PC-9 (cell line): ENCODE measurements at regions not wholly inside any gene's neighbourhood (a gene's known extent, or its start where the extent isn't known, plus 50 kb on each side); places are given as distances from the start of the nearest gene placed in this dataset.

Source experiments
- CTCF ChIP-seq: fragments of 200-600 bp; sonication (generic); conservative IDR thresholded peaks from 2 replicates; pipeline ENCODE4 v1.6.1; 2017; ENCODE audit warnings: mixed run types, antibody characterized with exemption, mild to moderate bottlenecking, moderate library complexity
- EZH2 ChIP-seq: fragments of 200-600 bp; sonication (generic); IDR thresholded peaks from 2 replicates; pipeline ENCODE4 v1.8.0; 2017; ENCODE audit warnings: antibody characterized with exemption, low read depth

GRCh38 chr6:166830891-166831363 is 125.4 kb downstream of the RNASET2 start:
- TF ChIP-seq CTCF = no peak
- no peak for TF ChIP-seq EZH2
